ENCODE measurements at regions not wholly inside any gene's neighbourhood (a gene's known extent, or its start where the extent isn't known, plus 50 kb on each side); places are given as distances from the start of the nearest gene placed in this dataset.

DNA sequence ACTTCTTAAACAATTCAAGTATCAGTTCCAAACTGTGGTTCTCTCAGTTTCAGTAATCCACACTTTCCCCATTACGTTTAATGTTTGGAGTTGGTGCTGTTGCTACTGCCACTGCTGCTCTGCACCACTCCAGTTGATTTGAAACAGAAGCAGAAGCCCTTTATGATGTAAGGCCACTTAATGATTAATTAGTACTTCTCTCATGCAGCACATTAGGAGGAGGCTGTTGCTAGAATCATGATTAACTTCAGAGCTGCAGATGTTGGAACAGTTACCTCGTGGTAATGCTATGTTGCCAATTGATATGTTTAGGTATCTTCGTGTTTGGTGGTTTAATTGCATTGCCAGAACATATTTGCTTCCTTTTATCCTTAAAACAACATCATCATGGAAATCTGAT is 986.2 kb upstream of the CITED2 start:
- H3K27ac ChIP-seq: no peak overlapping the region
- TF ChIP-seq CTCF (IDR thresholded peaks at IDR 0.05) (no peak), POLR2A (IDR thresholded peaks at IDR 0.05) (no peak)
- H3K4me1 ChIP-seq: no peaks in the 10 kb centered on the region
- DNase-seq: no peak
- 81 to 89% methylated on average over 3 of the region's 3 CpGs for WGBS, 2 donors
- H3K9me3 ChIP-seq: no peaks in the 10 kb centered on the region
- H3K27me3 ChIP-seq: no peaks in the 10 kb centered on the region
- H3K36me3 ChIP-seq (ENCODE audit: low read depth, missing control alignments): no peaks in the 10 kb centered on the region
- intact Hi-C loops (cut with DNase I; ENCODE audit: low total_unique reads): no loop called here
- no peak overlapping the region for H3K4me3 ChIP-seq

DNA sequence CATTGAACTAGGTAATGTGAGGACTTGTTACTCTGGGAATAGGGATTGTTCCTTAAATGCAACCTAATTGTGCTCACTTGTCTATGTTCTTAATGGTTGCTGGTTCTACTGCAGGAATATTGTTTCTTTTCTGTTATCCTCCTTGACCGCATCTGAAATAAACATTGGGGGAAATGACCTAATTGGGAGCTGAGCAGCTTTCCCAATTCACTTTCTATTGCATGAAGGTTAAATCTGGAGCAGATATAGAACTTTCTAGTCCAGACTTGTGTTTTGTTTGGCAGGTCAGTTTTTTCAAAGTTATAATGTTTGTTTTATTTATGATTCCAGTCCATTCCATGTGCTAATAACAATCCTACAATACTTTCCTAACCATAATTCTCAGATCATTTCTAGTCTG is 981.0 kb upstream of the CITED2 start:
- Histone ChIP-seq H3K27ac (no peak overlapping the region), H3K4me1 (no peaks in the 10 kb centered on the region), H3K9me3 (no peaks in the 10 kb centered on the region), H3K36me3 (ENCODE audit: low read depth, missing control alignments) (no peaks in the 10 kb centered on the region), H3K4me3 (no peak overlapping the region), H3K27me3 (no peaks in the 10 kb centered on the region)
- WGBS, 2 donors: 29 to 87% methylated on average over 1 of the region's 1 CpG
- intact Hi-C loops (cut with DNase I; ENCODE audit: low total_unique reads): no loop called here
- DNase-seq: no peak
- TF ChIP-seq CTCF (IDR thresholded peaks at IDR 0.05) (no peak), POLR2A (IDR thresholded peaks at IDR 0.05) (no peak)

DNA sequence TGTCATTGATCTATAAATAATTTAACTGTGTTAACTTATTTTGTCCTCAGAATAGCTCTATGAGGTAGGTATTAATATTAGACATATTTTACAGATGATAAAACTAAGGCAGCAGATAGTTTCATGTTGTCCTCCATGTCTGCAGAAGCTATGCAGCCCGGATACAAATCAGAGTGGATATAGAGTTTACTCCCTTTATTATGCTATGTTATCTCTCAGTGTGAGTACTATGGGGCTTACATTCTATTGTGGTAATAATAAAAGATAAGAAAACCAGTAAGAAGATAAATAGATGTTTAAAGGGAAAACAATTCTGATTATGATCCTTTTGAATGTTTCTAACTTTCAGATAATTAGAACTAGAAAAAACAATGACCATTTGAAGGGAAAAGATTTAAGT is 979.8 kb upstream of the CITED2 start:
- TF ChIP-seq CTCF (IDR thresholded peaks at IDR 0.05): no peak
- TF ChIP-seq POLR2A (IDR thresholded peaks at IDR 0.05): no peak
- H3K4me3 ChIP-seq: no peak overlapping the region
- 78 to 79% methylated on average over 1 of the region's 1 CpG for WGBS, 2 donors
- no peak overlapping the region for H3K27ac ChIP-seq
- intact Hi-C loops (cut with DNase I; ENCODE audit: low total_unique reads): no loop called here
- no peaks in the 10 kb centered on the region for H3K36me3 ChIP-seq (ENCODE audit: low read depth, missing control alignments)
- no peak for DNase-seq
- no peaks in the 10 kb centered on the region for H3K4me1 ChIP-seq
- H3K27me3 ChIP-seq: no peaks in the 10 kb centered on the region
- H3K9me3 ChIP-seq: no peaks in the 10 kb centered on the region

DNA sequence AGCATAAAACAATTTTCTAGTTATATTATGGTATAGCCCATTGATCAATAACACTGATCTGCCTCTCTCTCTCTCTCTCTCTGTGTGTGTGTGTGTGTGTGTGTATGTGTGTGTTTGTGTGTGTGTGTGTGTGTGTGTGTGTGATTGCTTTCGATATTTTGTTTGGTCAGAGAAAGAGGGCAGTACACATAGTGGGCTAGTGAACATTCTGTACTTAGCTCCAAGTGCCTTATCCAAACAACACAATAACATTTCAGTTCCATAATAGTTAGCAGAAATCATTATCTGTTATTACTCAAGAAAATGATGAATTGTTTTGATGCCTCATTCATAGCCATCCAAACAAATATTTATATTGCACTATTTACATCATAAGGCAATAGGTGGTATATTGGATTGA is 979.1 kb upstream of the CITED2 start:
- H3K9me3 ChIP-seq: no peaks in the 10 kb centered on the region
- intact Hi-C loops (cut with DNase I; ENCODE audit: low total_unique reads): no loop called here
- H3K27me3 ChIP-seq: no peaks in the 10 kb centered on the region
- 63% methylated on average over 1 of the region's 1 CpG for WGBS, 2 donors
- no peak overlapping the region for H3K4me3 ChIP-seq
- no peak overlapping the region for H3K27ac ChIP-seq
- TF ChIP-seq CTCF (IDR thresholded peaks at IDR 0.05) (no peak), POLR2A (IDR thresholded peaks at IDR 0.05) (no peak)
- no peaks in the 10 kb centered on the region for H3K36me3 ChIP-seq (ENCODE audit: low read depth, missing control alignments)
- DNase-seq: no peak
- H3K4me1 ChIP-seq: no peaks in the 10 kb centered on the region

GRCh38 chr6:140346428-140346827 is 972.0 kb upstream of the CITED2 start:
- WGBS, 2 donors: 31 to 40% methylated on average over 5 of the region's 5 CpGs
- Histone ChIP-seq H3K27me3 (no peaks in the 10 kb centered on the region), H3K4me1 (peaks cover 15% of the 10 kb centered on the region), H3K4me3 (no peak overlapping the region), H3K36me3 (ENCODE audit: low read depth, missing control alignments) (no peaks in the 10 kb centered on the region), H3K27ac (peak overlapping the region; percentile 8 to 55), H3K9me3 (no peaks in the 10 kb centered on the region)
- no peak for TF ChIP-seq CTCF (IDR thresholded peaks at IDR 0.05)
- no peak for TF ChIP-seq POLR2A (IDR thresholded peaks at IDR 0.05)
- intact Hi-C loops (cut with DNase I; ENCODE audit: low total_unique reads): no loop called here
- DNase-seq: peak; percentile 52
